H1 (cell line): ENCODE measurements at regions not wholly inside any gene's neighbourhood (a gene's known extent, or its start where the extent isn't known, plus 50 kb on each side); places are given as distances from the start of the nearest gene placed in this dataset.

ENCODE experiments used
- CTCF ChIA-PET: fragments of 300-600 bp; sonication (Branson Sonifier 250); formaldehyde crosslinking; loops from one replicate; lab custom pipeline; 2021; ENCODE audit not compliant: partially characterized antibody; lab: Charles Lee
- POLR2A ChIA-PET: fragments of 300-600 bp; sonication (Branson Sonifier 250); formaldehyde crosslinking; loops from one replicate; lab custom pipeline; 2021; ENCODE audit warnings: inconsistent platforms; ENCODE audit not compliant: partially characterized antibody; lab: Charles Lee
- DNase-seq, 2 experiments: peaks; one replicate each; pipeline versions ENCODE4 v3.0.0 to v3.0.0-alpha.2; 2010 to 2022; ENCODE audit warnings: low spot score in 2 of 2, low read depth in 1 of 2, mixed read lengths in 1 of 2
- FAIRE-seq: peaks from 2 replicates; lab custom pipeline; 2011; peaks lifted over from hg19 to GRCh38; lab: Jason Lieb, UNC
- H2AFZ ChIP-seq: 2 replicates; pipeline ENCODE4 v1.8.1; 2012; ENCODE audit warnings: low read length, inconsistent platforms
- H2AK5ac ChIP-seq: 2 replicates; pipeline ENCODE4 v1.6.1; 2013; ENCODE audit warnings: low read depth, low read length
- H2BK120ac ChIP-seq: replicated peaks from 2 replicates; pipeline ENCODE3; 2013; ENCODE audit warnings: low read depth, low read length, inconsistent platforms
- H2BK12ac ChIP-seq: 2 replicates; pipeline ENCODE4 v1.6.1; 2013; ENCODE audit warnings: low read depth, low read length
- H2BK15ac ChIP-seq: 2 replicates; pipeline ENCODE4 v1.6.1; 2013; ENCODE audit warnings: low read length
- H2BK20ac ChIP-seq: 2 replicates; pipeline ENCODE4 v1.6.1; 2013; ENCODE audit warnings: low read length
- H2BK5ac ChIP-seq: 2 replicates; pipeline ENCODE4 v1.6.1; 2013; ENCODE audit warnings: low read depth, low read length
- H3K14ac ChIP-seq: 2 replicates; pipeline ENCODE4 v1.6.1; 2013; ENCODE audit warnings: inconsistent platforms; ENCODE audit not compliant: insufficient read length
- H3K18ac ChIP-seq: 2 replicates; pipeline ENCODE4 v1.6.1; 2013; ENCODE audit warnings: low read length; ENCODE audit errors: extremely low read depth
- H3K23ac ChIP-seq: 2 replicates; pipeline ENCODE4 v1.6.1; 2013; ENCODE audit warnings: inconsistent platforms; ENCODE audit not compliant: insufficient read length
- H3K23me2 ChIP-seq: 2 replicates; pipeline ENCODE4 v1.6.1; 2013; ENCODE audit warnings: low read depth, low read length
- H3K27ac ChIP-seq: 2 replicates; pipeline ENCODE4 v1.6.1; 2011; ENCODE audit warnings: low read depth, low read length, inconsistent platforms
- H3K27me3 ChIP-seq, 4 experiments: replicated peaks in 1 of 4; 1 replicate in 1 of 4; 2 replicates in 3 of 4; pipeline versions ENCODE4 v1.6.1 to v1.8.1; 2011 to 2013; ENCODE audit warnings: low read length in 3 of 4, mild to moderate bottlenecking in 3 of 4, inconsistent platforms in 2 of 4, mixed read lengths in 2 of 4, moderate library complexity in 1 of 4; ENCODE audit not compliant: control insufficient read depth in 3 of 4, insufficient read depth in 3 of 4; ENCODE audit errors: extremely low read depth in 1 of 4
- H3K36me3 ChIP-seq, 4 experiments: 2 replicates each; pipeline versions ENCODE4 v1.6.1 to v1.8.1; 2011 to 2013; ENCODE audit warnings: mild to moderate bottlenecking in 4 of 4, low read length in 3 of 4, moderate library complexity in 2 of 4, control low read depth in 1 of 4, inconsistent platforms in 1 of 4; ENCODE audit not compliant: insufficient read depth in 4 of 4, control insufficient read depth in 2 of 4
- H3K4ac ChIP-seq: replicated peaks from 2 replicates; pipeline ENCODE3; 2013; ENCODE audit warnings: low read length, low read depth, mixed read lengths, inconsistent platforms; ENCODE audit not compliant: insufficient read length
- H3K4me1 ChIP-seq, 4 experiments: replicated peaks in 1 of 4; 1 replicate in 1 of 4; 2 replicates in 3 of 4; pipeline versions ENCODE4 v1.6.1 to v1.8.1; 2011 to 2013; ENCODE audit warnings: low read length in 3 of 4, inconsistent platforms in 2 of 4, mixed read lengths in 1 of 4; ENCODE audit not compliant: insufficient read depth in 4 of 4, control insufficient read depth in 3 of 4
- H3K4me2 ChIP-seq, 2 experiments: 2 replicates each; pipeline versions ENCODE4 v1.6.1 to v1.8.1; 2011 to 2013; ENCODE audit warnings: low read depth in 2 of 2, low read length in 2 of 2, control low read depth in 1 of 2, inconsistent platforms in 1 of 2, mild to moderate bottlenecking in 1 of 2; ENCODE audit not compliant: insufficient read depth in 1 of 2
- H3K4me3 ChIP-seq, 4 experiments: fragments of 200-600, 300-600 bp in 1 of 4; sonication (generic), shearing (Covaris generic), sonication (Bioruptor Twin) in 1 of 4; 2 replicates each; pipeline versions ENCODE4 v1.5.1 to v1.8.1; 2011 to 2016; ENCODE audit warnings: low read length in 4 of 4, low read depth in 3 of 4, control low read depth in 2 of 4, inconsistent platforms in 2 of 4, mild to moderate bottlenecking in 2 of 4, mixed read lengths in 1 of 4, moderate library complexity in 1 of 4; ENCODE audit not compliant: insufficient read depth in 2 of 4; ENCODE audit errors: extremely low read depth in 1 of 4
- H3K56ac ChIP-seq: replicated peaks from 2 replicates; pipeline ENCODE3; 2013; ENCODE audit warnings: low read depth, mild to moderate bottlenecking, mixed read lengths, low read length, inconsistent platforms; ENCODE audit not compliant: insufficient read length
- H3K79me1 ChIP-seq: 2 replicates; pipeline ENCODE4 v1.6.1; 2013; ENCODE audit warnings: low read depth, low read length, control low read depth
- H3K79me2 ChIP-seq, 2 experiments: 2 replicates each; pipeline versions ENCODE4 v1.6.1 to v1.8.1; 2012 to 2013; ENCODE audit warnings: low read length in 2 of 2, mild to moderate bottlenecking in 2 of 2, inconsistent platforms in 1 of 2; ENCODE audit not compliant: insufficient read depth in 2 of 2, control insufficient read depth in 1 of 2
- H3K9ac ChIP-seq, 4 experiments: replicated peaks in 1 of 4; 1 replicate in 1 of 4; 2 replicates in 3 of 4; pipeline versions ENCODE4 v1.6.1 to v1.8.1; 2011 to 2013; ENCODE audit warnings: low read depth in 3 of 4, low read length in 3 of 4, control low read depth in 2 of 4, mild to moderate bottlenecking in 2 of 4, moderate library complexity in 2 of 4, inconsistent platforms in 1 of 4; ENCODE audit errors: extremely low read depth in 1 of 4
- H3K9me3 ChIP-seq, 2 experiments: 2 replicates each; pipeline versions ENCODE4 v1.6.1 to v1.8.1; 2012 to 2013; ENCODE audit warnings: mild to moderate bottlenecking in 2 of 2, moderate library complexity in 2 of 2, control low read depth in 1 of 2, inconsistent platforms in 1 of 2, low read depth in 1 of 2, low read length in 1 of 2, mixed read lengths in 1 of 2; ENCODE audit not compliant: insufficient read depth in 2 of 2
- H4K20me1 ChIP-seq, 2 experiments: replicated peaks in 1 of 2; 2 replicates each; pipeline versions ENCODE3 to v1.8.1; 2011 to 2013; ENCODE audit warnings: inconsistent platforms in 2 of 2, low read length in 2 of 2, mild to moderate bottlenecking in 1 of 2; ENCODE audit not compliant: insufficient read depth in 2 of 2, control insufficient read depth in 1 of 2
- H4K5ac ChIP-seq: 2 replicates; pipeline ENCODE4 v1.6.1; 2013; ENCODE audit warnings: low read length, low read depth, mixed read lengths, inconsistent platforms; ENCODE audit not compliant: insufficient read length
- H4K8ac ChIP-seq: 2 replicates; pipeline ENCODE4 v1.8.0; 2013; ENCODE audit warnings: mild to moderate bottlenecking, moderate library complexity, low read length, inconsistent platforms; ENCODE audit not compliant: insufficient read depth; ENCODE audit errors: extremely low read depth
- H4K91ac ChIP-seq: replicated peaks from 2 replicates; pipeline ENCODE3; 2013; ENCODE audit warnings: low read length, mixed read lengths, inconsistent platforms; ENCODE audit not compliant: insufficient read length
- FOSL1 ChIP-seq: IDR thresholded peaks from 2 replicates; pipeline ENCODE4 v1.6.1; 2011; ENCODE audit warnings: mild to moderate bottlenecking, low read depth, low read length, moderate library complexity; ENCODE audit not compliant: insufficient read depth
- NANOG ChIP-seq: IDR thresholded peaks from 2 replicates; pipeline ENCODE4 v1.6.1; 2011; ENCODE audit warnings: low read length, low read depth, mild to moderate bottlenecking, inconsistent platforms; ENCODE audit not compliant: insufficient read depth, poor library complexity, severe bottlenecking
- SAP30 ChIP-seq: fragments of 300-600 bp; sonication (generic); IDR thresholded peaks from 2 replicates; pipeline ENCODE4 v1.7.1; 2012; ENCODE audit warnings: low read length, moderate library complexity, mild to moderate bottlenecking, inconsistent platforms; ENCODE audit not compliant: insufficient read depth, insufficient replicate concordance
- SIRT6 ChIP-seq: IDR thresholded peaks from one replicate; pipeline ENCODE4 v1.7.1; 2012; ENCODE audit warnings: low read length, inconsistent platforms
- SIX5 ChIP-seq: IDR thresholded peaks from 2 replicates; pipeline ENCODE4 v1.6.1; 2011; ENCODE audit warnings: mild to moderate bottlenecking, low read depth, low read length
- SP4 ChIP-seq: IDR thresholded peaks from 2 replicates; pipeline ENCODE4 v1.6.1; 2012; ENCODE audit warnings: low read length, inconsistent platforms
- TBP ChIP-seq: IDR thresholded peaks from 2 replicates; pipeline ENCODE4 v1.6.1; 2011; ENCODE audit warnings: low read depth, low read length, improper control_type of control experiment
- USF2 ChIP-seq: IDR thresholded peaks from 2 replicates; pipeline ENCODE4 v1.6.1; 2011; ENCODE audit warnings: low read length, improper control_type of control experiment
- WGBS, 2 experiments: shearing (Covaris generic) in 1 of 2; methylation state at CpG; one replicate each; pipeline versions ENCODE4 v1.1.6 to v1.1.7; 2013 to 2015; ENCODE audit warnings: low lambda C conversion rate in 2 of 2, mixed read lengths in 2 of 2, inconsistent platforms in 1 of 2, low coverage in 1 of 2, missing lambda C conversion rate in 1 of 2; ENCODE audit not compliant: insufficient replicate concordance in 2 of 2, insufficient coverage in 1 of 2, insufficient read length in 1 of 2; ENCODE audit errors: extremely low coverage in 1 of 2, missing lambda C conversion rate in 1 of 2; 5-methylcytosine and 5-hydroxymethylcytosine counted together
- TF ChIP-seq, protein P1 (sequence below), 3 experiments: IDR thresholded peaks; 1 replicate in 2 of 3; 2 replicates in 1 of 3; pipeline versions ENCODE4 v1.5.1 to v1.6.1; 2011; ENCODE audit warnings: low read length in 3 of 3, mild to moderate bottlenecking in 3 of 3, inconsistent platforms in 2 of 3, low read depth in 1 of 3, moderate library complexity in 1 of 3; ENCODE audit not compliant: insufficient read depth in 1 of 3; ENCODE audit errors: control extremely low read depth in 1 of 3

DNA sequence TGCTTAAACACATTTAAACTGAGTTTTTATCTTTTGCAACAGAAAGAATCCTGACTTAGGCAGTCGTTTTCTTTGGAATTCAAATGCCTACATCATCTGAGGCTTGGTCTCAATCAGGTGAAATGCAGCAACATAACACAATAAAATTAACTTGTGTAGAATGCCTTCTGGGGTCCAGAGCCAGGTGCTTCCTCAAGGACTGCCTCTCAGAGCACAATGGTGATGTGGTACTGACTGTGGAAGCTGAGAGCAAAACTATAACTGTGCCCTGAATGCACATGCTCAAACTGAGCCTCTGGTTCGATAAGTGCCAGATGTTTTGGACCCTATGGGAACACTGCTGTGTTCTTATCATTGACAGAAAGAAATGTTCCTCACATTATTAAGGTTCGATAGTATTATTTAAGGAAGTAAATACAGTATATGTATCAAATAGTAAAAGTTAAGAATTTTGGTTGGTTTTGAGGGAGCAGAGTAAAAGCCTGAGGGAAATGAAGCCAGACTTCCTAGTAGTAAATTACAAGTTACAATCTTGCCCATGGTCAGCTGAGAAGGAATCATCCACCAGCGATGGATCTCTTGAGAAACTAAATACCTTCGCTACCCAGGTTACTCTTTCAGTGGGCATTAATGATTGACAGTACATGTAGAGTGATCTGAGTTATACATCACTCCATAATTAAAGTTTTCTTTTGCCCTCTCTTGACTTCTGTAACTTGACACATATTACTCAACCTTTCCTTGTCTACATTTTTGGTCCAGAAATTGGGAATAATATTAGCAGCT, 122.9 kb upstream of the ATP2B1 start:
- Histone ChIP-seq H2BK5ac (no peak overlapping the region), H3K27ac (no peak overlapping the region), H4K91ac (no peak overlapping the region), H2AFZ (no peak overlapping the region; the same call in 1 of the 2 replicates), H3K4me3 (no peak overlapping the region), H3K56ac (no peak overlapping the region), H3K27me3 (no peaks in the 10 kb centered on the region), H4K20me1 (no peaks in the 10 kb centered on the region), H3K79me2 (no peaks in the 10 kb centered on the region), H3K4me1 (peaks cover 0 to 2% (median 0%) of the 10 kb centered on the region in 4 experiments; a peak in 1 of 7 replicates), H3K23ac (no peak overlapping the region), H2AK5ac (no peak overlapping the region), H3K36me3 (no peaks in the 10 kb centered on the region), H3K23me2 (no peaks in the 10 kb centered on the region), H3K14ac (no peak overlapping the region), H4K5ac (no peak overlapping the region), H2BK120ac (no peak overlapping the region), H3K4ac (no peak overlapping the region), H3K79me1 (no peaks in the 10 kb centered on the region), H3K9me3 (no peaks in the 10 kb centered on the region), H2BK12ac (no peak overlapping the region), H3K9ac (no peak overlapping the region), H2BK20ac (no peak overlapping the region), H3K4me2 (no peak overlapping the region), H4K8ac (no peak overlapping the region; the same call in 1 of the 2 replicates), H2BK15ac (no peak overlapping the region), H3K18ac (no peak overlapping the region)
- 88% methylated on average over 5 of the region's 5 CpGs; no CpG with 5 or more reads in 1 of the 2 experiments for WGBS, 2 experiments
- FAIRE-seq (no peak), DNase-seq (no peak)
- CTCF ChIA-PET, result no interaction called here
- POLR2A ChIA-PET, result no interaction called here
- no peak for TF ChIP-seq NANOG
- no peak for TF ChIP-seq USF2
- TF ChIP-seq, protein P1, sequence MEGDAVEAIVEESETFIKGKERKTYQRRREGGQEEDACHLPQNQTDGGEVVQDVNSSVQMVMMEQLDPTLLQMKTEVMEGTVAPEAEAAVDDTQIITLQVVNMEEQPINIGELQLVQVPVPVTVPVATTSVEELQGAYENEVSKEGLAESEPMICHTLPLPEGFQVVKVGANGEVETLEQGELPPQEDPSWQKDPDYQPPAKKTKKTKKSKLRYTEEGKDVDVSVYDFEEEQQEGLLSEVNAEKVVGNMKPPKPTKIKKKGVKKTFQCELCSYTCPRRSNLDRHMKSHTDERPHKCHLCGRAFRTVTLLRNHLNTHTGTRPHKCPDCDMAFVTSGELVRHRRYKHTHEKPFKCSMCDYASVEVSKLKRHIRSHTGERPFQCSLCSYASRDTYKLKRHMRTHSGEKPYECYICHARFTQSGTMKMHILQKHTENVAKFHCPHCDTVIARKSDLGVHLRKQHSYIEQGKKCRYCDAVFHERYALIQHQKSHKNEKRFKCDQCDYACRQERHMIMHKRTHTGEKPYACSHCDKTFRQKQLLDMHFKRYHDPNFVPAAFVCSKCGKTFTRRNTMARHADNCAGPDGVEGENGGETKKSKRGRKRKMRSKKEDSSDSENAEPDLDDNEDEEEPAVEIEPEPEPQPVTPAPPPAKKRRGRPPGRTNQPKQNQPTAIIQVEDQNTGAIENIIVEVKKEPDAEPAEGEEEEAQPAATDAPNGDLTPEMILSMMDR (IDR thresholded peaks at IDR 0.05; ENCODE audit: control extremely low read depth in 1 of 3, insufficient read depth in 1 of 3, low read depth in 1 of 3, low read length in 3 of 3), result no peak
- no peak for TF ChIP-seq TBP
- TF ChIP-seq SIX5, result no peak
- no peak for TF ChIP-seq FOSL1
- no peak for TF ChIP-seq SIRT6
- no peak for TF ChIP-seq SP4
- no peak for TF ChIP-seq SAP30
